NCI-H510A (cell line): ENCODE measurements at regions not wholly inside any gene's neighbourhood (a gene's known extent, or its start where the extent isn't known, plus 50 kb on each side); places are given as distances from the start of the nearest gene placed in this dataset.

Experiments used
- DNase-seq: peaks from one replicate; lab custom pipeline; 2025; lab: John Stamatoyannopoulos, UW

GRCh38 chr2:192278701-192279100 is 84.0 kb upstream of the TMEFF2 start:
- no peak for DNase-seq

- DNase-seq = no peak
These were observed 82.9 kb upstream of the TMEFF2 start for GRCh38 chr2:192277494-192278109.

- DNase-seq = no peak
These were observed 80.9 kb upstream of the TMEFF2 start for GRCh38 chr2:192275632-192276031.

- DNase-seq = no peak
These were observed 72.8 kb upstream of the TMEFF2 start for GRCh38 chr2:192267484-192267883.

- DNase-seq = no peak
These were observed 71.0 kb upstream of the TMEFF2 start for GRCh38 chr2:192265751-192266150.

GRCh38 chr2:192254444-192254843 is 59.7 kb upstream of the TMEFF2 start:
- DNase-seq = no peak

- no peak for DNase-seq
These were observed 59.0 kb upstream of the TMEFF2 start for GRCh38 chr2:192253692-192254091.

- DNase-seq = no peak
These were observed 56.2 kb upstream of the TMEFF2 start for GRCh38 chr2:192250961-192251360.

- DNase-seq = no peak
These were observed 52.7 kb upstream of the TMEFF2 start for GRCh38 chr2:192247456-192247855.

- no peak for DNase-seq
These were observed 51.6 kb upstream of the TMEFF2 start for GRCh38 chr2:192246297-192246696.

GRCh38 chr2:192245329-192245728 is 50.6 kb upstream of the TMEFF2 start:
- DNase-seq = no peak
